Adipocyte (in vitro differentiated cells): ENCODE measurements at regions not wholly inside any gene's neighbourhood (a gene's known extent, or its start where the extent isn't known, plus 50 kb on each side); places are given as distances from the start of the nearest gene placed in this dataset.

ENCODE experiments used
- DNase-seq: peaks from one replicate; pipeline ENCODE4 v3.0.0-alpha.2; 2015; ENCODE audit warnings: low read depth
- H3K27me3 ChIP-seq: replicated peaks from 2 replicates; pipeline ENCODE4 v1.7.0; 2013; ENCODE audit warnings: mild to moderate bottlenecking, low read length, moderate library complexity; ENCODE audit not compliant: control insufficient read depth, insufficient read depth
- H3K36me3 ChIP-seq: 2 replicates; pipeline ENCODE4 v1.7.0; 2013; ENCODE audit warnings: low read length, mild to moderate bottlenecking, moderate library complexity; ENCODE audit not compliant: control insufficient read depth, insufficient read depth, severe bottlenecking
- H3K4me1 ChIP-seq: 2 replicates; pipeline ENCODE4 v1.7.0; 2013; ENCODE audit warnings: mild to moderate bottlenecking, low read length, moderate library complexity; ENCODE audit not compliant: control insufficient read depth, insufficient read depth
- H3K4me3 ChIP-seq: 2 replicates; pipeline ENCODE4 v1.7.0; 2013; ENCODE audit warnings: mild to moderate bottlenecking, low read length, moderate library complexity
- H3K9ac ChIP-seq: 2 replicates; pipeline ENCODE4 v1.7.0; 2013; ENCODE audit warnings: mild to moderate bottlenecking, low read length, moderate library complexity
- H3K9me3 ChIP-seq: 2 replicates; pipeline ENCODE4 v1.7.0; 2013; ENCODE audit warnings: mild to moderate bottlenecking, low read length, moderate library complexity; ENCODE audit not compliant: control insufficient read depth

DNA sequence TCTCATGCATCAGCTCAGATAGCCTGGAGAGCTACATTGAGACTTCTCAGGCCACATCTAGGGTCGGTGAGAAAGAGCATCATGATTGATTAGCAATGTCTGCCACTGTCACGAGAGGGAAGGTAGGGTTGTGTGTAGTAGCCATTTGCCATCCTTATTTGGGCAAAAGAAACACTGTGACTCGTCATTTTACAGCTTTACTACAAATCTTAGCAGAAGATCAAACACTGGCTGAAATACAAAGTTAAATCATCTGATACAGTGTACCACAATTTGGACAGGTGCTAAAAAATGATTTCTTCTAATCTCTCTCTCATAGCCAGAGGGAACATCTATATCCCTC is 334.3 kb downstream of the CBLN1 start:
- peaks cover 26% of the 10 kb centered on the region for H3K27me3 ChIP-seq
- peaks cover 10% of the 10 kb centered on the region for H3K4me1 ChIP-seq
- no peaks in the 10 kb centered on the region for H3K9me3 ChIP-seq
- no peak for DNase-seq
- no peak overlapping the region for H3K9ac ChIP-seq
- H3K4me3 ChIP-seq: no peak overlapping the region
- no peaks in the 10 kb centered on the region for H3K36me3 ChIP-seq

DNA sequence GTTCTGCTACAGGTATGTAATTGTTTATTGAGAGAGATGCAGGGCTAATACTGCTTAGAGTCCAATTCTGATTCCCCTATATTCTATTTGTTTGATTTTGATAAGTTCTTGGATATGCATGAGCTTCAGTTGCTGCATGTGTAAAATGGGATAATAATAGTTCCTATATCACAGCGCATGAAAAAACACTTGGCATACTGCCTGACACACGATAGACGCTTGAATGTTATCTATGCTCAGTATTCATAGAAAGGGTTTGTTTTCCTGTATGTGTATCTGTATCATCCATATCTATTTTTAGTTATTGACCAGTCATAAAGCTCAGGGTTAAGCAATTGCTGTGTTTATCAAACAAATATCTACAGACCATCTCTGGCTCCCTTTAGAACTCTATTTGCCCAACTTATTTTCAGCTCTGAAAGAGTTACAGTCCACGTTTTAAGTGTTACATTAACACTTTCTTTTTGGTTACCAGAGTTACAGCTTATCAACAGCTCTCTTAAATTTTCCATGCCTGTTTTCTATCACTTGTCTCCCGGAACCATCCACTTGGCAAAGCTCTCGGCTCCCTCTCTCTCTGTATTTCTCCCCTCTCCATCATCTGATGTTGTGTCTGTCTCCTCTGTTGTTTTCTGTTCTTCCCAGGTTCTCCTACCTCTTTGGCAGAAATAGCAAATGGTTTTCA is 334.8 kb downstream of the CBLN1 start:
- H3K4me1 ChIP-seq: peaks cover 10% of the 10 kb centered on the region
- DNase-seq: no peak
- peaks cover 26% of the 10 kb centered on the region for H3K27me3 ChIP-seq
- H3K4me3 ChIP-seq: no peak overlapping the region
- no peaks in the 10 kb centered on the region for H3K9me3 ChIP-seq
- no peak overlapping the region for H3K9ac ChIP-seq
- no peaks in the 10 kb centered on the region for H3K36me3 ChIP-seq

DNA sequence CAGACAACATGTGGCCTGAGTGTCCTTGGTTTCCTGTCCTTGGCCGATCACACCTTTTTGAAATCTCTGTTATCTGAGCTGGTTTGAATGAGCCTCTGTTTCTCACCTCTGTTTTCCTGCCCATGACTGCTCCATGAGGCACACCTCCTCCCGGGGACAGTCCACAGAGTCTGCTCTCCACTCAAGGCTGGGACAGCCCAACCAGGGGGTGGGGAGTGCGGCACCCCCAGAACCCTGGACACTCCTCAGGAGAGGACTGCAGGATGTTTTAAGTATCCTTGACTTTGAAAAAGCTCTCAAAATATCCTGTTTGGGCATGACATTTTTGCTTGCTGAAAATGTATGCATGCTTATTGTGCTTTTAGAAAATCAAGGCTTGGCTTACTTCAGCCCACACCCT is 333.0 kb upstream of the N4BP1 start:
- Histone ChIP-seq H3K27me3 (peaks cover 37% of the 10 kb centered on the region), H3K9ac (no peak overlapping the region), H3K4me3 (no peak overlapping the region), H3K4me1 (no peaks in the 10 kb centered on the region), H3K36me3 (no peaks in the 10 kb centered on the region), H3K9me3 (peaks cover under 1% of the 10 kb centered on the region)
- DNase-seq: no peak

DNA sequence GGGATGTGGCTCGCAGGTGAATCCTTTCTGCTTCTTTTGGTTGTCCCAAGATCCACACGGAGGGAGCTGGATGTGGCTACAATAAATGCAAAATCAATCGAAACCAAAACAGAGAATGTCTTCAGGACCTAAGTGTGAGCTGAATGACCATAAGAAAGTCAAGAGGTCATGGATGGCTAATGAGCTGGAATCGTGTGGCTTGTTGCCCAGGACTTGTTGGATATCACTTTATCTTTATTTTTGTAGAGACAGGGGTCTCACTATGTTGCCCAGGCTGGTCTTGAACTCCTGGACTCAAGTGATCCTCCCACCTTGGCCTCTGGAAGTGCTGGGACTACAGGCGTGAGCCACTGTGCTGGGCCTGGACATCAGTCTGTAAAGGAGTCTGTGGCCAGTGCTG is 326.8 kb upstream of the N4BP1 start:
- Histone ChIP-seq H3K36me3 (no peaks in the 10 kb centered on the region), H3K27me3 (peaks cover 11% of the 10 kb centered on the region), H3K4me3 (no peak overlapping the region), H3K9me3 (peaks cover 3% of the 10 kb centered on the region), H3K9ac (no peak overlapping the region), H3K4me1 (no peaks in the 10 kb centered on the region)
- no peak for DNase-seq

DNA sequence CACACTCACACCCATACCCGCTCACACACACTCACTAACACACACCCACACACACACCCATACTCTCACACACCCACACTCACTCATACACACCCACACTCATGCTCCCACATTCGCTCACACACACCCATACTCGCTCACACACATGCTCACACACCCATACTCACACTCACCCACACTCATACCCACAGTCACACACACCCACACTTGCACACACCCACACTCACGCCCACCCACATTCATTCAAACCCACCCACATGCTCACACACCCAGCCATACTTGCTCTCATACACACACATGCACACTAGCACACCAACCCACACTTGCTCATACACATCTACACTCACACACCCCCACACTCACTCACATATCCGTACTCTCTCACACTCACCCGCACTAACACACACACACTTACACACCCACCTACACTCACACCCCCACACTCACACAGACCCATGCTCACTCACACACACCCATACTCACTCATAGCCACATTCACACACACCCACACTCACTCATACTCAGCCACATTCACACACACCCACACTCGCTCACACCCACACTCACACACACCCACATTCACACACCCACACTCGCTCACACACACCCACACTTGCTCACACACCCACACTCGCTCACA is 322.4 kb upstream of the N4BP1 start:
- no peaks in the 10 kb centered on the region for H3K9me3 ChIP-seq
- H3K27me3 ChIP-seq: no peaks in the 10 kb centered on the region
- no peak overlapping the region for H3K4me3 ChIP-seq
- no peak for DNase-seq
- no peaks in the 10 kb centered on the region for H3K4me1 ChIP-seq
- H3K36me3 ChIP-seq: no peaks in the 10 kb centered on the region
- no peak overlapping the region for H3K9ac ChIP-seq

DNA sequence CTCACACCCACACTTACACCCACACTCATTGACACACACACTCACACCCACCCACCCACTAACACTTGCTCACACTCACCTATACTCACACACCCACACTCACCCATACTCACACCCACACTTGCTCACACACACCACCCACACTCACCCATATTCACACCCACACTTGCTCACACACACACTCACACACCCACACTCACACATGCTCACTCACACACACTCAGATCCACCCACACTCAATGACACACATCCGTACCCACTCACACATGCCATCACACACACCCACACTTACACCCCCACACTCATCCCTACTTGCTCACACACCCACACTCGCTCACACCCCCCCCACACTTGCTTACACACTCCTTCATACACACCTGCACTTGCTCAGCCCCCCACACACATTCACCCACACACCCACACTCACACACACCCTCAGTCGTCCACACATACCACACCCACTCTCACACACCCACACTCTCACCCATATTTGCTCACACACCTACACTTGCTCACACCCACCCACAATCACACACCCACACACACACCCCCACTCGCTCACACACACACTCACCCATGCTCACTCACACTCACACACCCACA is 321.1 kb upstream of the N4BP1 start:
- Histone ChIP-seq H3K4me3 (no peak overlapping the region), H3K36me3 (no peaks in the 10 kb centered on the region), H3K9ac (no peak overlapping the region), H3K27me3 (no peaks in the 10 kb centered on the region), H3K9me3 (no peaks in the 10 kb centered on the region), H3K4me1 (no peaks in the 10 kb centered on the region)
- no peak for DNase-seq

DNA sequence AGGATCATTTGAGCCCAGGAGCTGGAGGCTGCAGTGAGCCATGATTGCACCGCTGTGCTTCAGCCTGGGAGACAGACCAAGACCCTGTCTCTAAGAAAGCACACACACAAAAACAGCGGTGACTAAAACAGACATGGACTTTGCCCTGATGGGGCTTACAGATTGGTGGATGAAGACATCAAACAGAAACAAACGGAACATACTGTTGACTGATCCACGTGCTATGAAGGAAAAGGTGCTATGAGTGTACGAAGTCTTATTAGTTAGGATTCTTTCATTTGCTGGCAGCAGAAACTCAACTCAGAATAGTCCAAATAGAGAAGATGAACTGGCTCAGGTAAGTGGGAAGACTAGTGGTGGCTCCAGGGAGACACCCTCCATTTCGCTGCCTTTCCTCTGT is 309.8 kb upstream of the N4BP1 start:
- H3K36me3 ChIP-seq: no peaks in the 10 kb centered on the region
- H3K9ac ChIP-seq: no peak overlapping the region
- no peak overlapping the region for H3K4me3 ChIP-seq
- no peaks in the 10 kb centered on the region for H3K27me3 ChIP-seq
- no peaks in the 10 kb centered on the region for H3K9me3 ChIP-seq
- H3K4me1 ChIP-seq: no peaks in the 10 kb centered on the region
- no peak for DNase-seq

DNA sequence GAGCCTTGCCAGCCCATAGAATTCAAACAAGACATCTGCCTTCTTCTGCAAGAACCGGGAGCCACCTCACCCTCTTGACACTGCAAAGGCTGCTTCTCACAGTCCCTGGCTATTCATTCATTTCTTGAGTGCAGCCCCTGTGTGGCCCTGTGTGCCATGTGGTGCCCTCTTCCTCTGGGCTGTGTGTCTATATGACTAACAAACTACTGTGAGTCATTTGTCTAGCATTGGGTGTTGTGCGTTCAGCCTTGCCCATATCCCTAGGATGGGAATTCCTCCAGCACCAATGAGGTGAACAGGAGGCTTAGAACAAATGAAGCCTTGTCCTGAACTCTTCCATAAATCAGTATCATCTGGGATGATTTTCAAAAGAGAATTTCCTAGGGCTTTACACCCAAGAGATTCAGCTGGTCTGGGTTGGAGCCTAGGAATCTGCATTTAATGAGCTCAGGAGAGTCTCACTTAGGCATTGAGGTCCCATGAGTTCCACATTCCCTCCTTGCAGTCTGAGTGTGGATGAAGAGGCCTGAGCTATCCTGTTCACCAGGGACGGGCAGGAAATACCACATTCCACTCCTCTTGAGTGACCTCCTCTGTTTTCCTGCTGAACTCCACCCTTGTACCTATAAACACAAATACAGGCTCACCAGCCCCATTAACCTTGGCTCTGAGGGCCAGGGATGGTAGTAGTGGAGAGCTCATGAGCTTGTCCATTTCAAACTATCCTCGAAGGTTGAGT is 308.7 kb upstream of the N4BP1 start:
- no peaks in the 10 kb centered on the region for H3K9me3 ChIP-seq
- H3K36me3 ChIP-seq: no peaks in the 10 kb centered on the region
- DNase-seq: no peak
- H3K9ac ChIP-seq: no peak overlapping the region
- H3K27me3 ChIP-seq: peaks cover 5% of the 10 kb centered on the region
- H3K4me3 ChIP-seq: no peak overlapping the region
- no peaks in the 10 kb centered on the region for H3K4me1 ChIP-seq

DNA sequence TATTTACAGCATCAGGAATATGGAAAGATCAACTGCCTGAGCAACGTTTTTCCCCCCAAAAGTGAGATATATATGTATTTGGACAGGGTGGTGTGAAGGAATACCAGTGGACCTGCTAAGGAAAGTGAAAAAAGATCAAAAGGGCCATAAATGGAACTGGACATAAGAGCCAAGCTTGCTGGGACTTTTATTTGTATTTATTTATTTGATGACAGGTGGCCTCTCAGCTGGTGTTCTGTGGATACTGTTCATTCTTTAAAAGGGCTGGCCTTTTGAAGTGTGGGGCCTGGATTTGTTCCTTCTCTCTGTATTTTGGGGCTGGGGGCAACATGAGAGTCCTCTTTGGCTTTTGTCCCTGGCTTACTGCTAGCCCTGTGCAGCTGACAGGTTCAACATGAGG is 306.6 kb upstream of the N4BP1 start:
- no peak for DNase-seq
- Histone ChIP-seq H3K9ac (no peak overlapping the region), H3K27me3 (peaks cover 17% of the 10 kb centered on the region), H3K36me3 (no peaks in the 10 kb centered on the region), H3K4me1 (no peaks in the 10 kb centered on the region), H3K4me3 (no peak overlapping the region), H3K9me3 (no peaks in the 10 kb centered on the region)

DNA sequence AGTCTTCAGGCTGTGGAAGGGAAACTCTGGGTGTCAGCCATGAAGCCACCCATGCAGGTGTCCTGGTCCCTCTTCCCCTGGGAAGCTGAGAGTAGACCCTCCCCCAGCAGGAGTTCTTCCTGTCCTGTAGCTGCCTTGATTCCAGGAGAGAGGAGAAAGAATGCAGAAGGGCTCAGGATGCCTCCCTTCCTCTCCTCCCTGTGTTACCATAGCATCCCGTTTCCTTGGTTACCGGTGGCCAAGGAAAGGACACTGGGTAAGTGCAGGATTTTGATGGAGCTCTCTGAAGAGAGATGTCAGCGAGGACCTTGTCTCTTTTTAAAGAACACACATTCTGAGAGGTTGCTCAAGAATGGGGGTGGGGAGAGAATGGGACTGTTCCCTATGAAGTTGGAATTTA is 304.1 kb upstream of the N4BP1 start:
- no peak for DNase-seq
- H3K4me3 ChIP-seq: no peak overlapping the region
- no peaks in the 10 kb centered on the region for H3K36me3 ChIP-seq
- no peaks in the 10 kb centered on the region for H3K4me1 ChIP-seq
- no peak overlapping the region for H3K9ac ChIP-seq
- H3K27me3 ChIP-seq: peaks cover 17% of the 10 kb centered on the region
- H3K9me3 ChIP-seq: no peaks in the 10 kb centered on the region

DNA sequence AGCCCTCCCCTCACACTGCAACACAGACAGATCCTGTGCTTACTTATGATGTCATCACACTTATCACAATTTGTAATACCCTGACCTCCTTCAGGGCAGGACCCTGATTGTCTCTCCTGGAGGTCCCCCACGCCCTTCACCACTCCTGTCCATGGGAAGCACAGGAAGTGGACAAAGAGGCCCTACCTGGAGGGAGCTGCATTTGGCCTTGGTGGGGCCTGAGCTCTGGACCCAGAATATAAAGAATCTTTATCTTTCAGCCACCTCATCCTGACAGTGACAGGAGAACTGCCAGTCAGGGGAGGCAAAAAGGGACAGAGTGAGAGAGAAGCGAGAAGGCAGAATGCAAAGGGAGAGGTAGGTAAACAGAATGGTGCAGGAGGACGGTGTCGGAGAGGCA is 303.4 kb upstream of the N4BP1 start:
- peaks cover 17% of the 10 kb centered on the region for H3K27me3 ChIP-seq
- no peak for DNase-seq
- no peaks in the 10 kb centered on the region for H3K9me3 ChIP-seq
- no peak overlapping the region for H3K4me3 ChIP-seq
- no peaks in the 10 kb centered on the region for H3K4me1 ChIP-seq
- H3K9ac ChIP-seq: no peak overlapping the region
- H3K36me3 ChIP-seq: no peaks in the 10 kb centered on the region
